GM19372 (cell line): ENCODE measurements at regions not wholly inside any gene's neighbourhood (a gene's known extent, or its start where the extent isn't known, plus 50 kb on each side); places are given as distances from the start of the nearest gene placed in this dataset.

Experiments
- ATAC-seq: cut with Tn5 transposase; IDR thresholded peaks from one replicate; pipeline ENCODE4 v1.9.1; 2021; ENCODE audit warnings: mild to moderate bottlenecking, low read depth, moderate library complexity; ENCODE audit not compliant: unreplicated experiment

DNA sequence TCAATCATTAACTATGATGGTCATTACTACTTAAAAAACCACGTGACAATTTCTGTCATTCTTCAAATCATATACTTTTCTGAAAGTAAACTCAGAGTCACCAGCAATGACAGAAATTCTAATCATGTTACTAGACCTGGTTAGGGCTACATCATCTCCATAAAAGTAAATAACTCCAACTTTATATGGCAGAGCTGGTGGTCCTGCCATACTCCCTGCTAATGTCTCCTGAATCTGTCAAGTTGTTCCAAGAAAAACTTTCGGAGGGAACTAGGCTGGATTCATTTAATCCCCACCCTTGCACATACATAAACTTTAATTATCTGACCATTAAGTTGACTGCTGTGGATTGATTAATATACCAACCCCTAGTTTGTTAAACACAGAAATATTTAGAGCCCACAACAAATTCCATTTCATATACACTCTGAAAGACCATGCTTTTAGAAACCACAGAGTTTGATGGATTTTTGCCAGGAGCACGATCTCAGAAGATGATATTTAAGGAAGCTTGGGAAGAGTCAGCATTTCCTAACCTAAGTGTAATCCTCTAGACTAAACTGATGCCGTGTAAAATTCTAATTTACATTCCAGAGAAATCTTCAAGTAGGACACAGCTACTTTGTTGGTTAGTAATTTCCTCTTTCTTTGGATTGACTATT is 577.0 kb downstream of the FAT4 start:
- ATAC-seq, result no peak

GRCh38 chr4:125904802-125905201 is 590.0 kb downstream of the FAT4 start:
- no peak for ATAC-seq

- ATAC-seq, result no peak
These were observed 596.3 kb downstream of the FAT4 start for GRCh38 chr4:125911058-125911457.

- ATAC-seq, result no peak
These were observed 596.7 kb downstream of the FAT4 start for GRCh38 chr4:125911481-125911880.

- no peak for ATAC-seq
These were observed 602.8 kb downstream of the FAT4 start for GRCh38 chr4:125917559-125917958.

GRCh38 chr4:125928652-125929051 is 613.9 kb downstream of the FAT4 start:
- ATAC-seq, result no peak

- ATAC-seq, result no peak
These were observed 623.8 kb downstream of the FAT4 start for GRCh38 chr4:125938541-125938940.

DNA sequence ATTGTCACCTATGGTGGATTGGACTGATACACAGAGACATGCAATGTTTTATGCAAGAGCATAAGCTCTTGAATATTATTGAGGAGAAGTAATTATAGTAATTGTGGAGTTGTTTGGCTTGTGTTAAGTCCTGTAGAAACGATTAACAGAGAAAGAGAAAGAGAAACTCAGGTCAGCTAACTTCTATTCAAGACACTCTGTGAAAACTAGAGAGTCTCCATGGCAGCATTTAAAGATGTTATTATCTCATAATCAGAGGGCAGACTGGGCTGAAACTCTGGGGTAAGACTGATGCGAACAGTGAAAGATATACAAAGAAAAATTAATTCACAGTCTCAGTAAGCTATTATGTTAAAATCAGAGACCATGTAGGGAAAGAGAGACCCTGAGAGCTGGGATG is 625.7 kb downstream of the FAT4 start:
- ATAC-seq, result no peak

DNA sequence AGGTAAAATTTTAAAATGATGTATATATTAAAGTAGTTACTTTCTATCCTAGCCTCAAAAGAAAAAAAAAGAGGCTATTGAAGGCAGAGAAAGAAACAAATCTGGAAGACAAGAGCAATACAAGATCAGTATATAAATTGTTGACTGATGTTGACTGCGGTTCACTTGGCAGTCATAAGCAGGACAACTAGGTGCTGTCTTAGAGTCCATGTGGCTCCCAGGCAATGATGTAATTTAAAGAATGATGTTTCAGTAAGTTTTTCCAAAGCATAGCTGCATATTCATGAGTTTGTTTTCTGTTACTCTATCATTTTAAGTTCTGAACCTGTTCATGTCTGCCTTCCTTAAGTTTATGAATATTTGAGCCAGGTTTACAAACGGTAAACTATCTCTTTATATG is 630.2 kb downstream of the FAT4 start:
- no peak for ATAC-seq

DNA sequence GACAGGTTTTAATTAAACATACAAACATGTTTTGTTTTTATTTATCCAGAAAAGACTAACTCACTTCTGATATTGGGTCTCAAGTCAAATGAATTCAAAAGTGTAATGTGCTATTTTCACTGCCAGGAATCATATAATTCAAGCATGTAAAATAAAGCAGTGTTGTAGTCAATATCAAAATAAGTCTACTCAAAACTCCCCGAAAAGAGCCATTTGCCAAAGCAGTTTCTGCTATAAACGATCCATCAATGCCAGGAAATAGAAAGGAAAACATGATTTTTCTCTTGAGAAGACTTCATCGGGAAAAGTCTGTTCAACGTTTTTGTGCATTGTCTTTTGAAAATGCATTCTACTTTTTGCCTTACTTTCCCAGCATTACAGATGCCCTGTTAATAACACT is 633.3 kb downstream of the FAT4 start:
- no peak for ATAC-seq

DNA sequence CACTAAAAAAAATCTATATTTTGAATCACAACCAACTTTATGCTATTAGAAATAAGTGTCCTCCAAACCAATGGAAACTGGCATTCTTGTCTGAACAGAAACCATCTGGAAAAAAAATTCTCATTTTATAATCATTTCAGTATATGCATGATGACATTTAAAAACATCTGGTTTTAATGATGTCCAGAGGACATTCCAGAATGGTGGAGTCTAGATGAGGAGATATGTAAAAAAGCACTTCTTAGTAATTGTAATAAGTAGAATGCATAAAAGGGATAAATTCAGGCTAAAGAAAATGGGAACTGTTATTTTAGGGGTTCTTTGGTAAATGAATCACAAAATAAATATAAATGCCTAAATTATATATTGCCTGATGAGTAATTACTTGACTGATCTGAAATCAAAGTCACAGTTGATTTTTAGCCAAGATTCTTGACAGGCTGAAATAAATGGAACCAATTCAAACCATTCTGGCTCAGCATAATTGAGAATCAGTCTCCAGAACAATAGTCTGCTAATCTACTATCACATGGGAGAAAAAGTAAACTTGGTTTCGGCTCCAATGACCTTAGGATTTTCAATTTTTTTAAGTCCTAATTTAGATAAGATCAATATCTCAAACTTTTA is 636.6 kb downstream of the FAT4 start:
- no peak for ATAC-seq

DNA sequence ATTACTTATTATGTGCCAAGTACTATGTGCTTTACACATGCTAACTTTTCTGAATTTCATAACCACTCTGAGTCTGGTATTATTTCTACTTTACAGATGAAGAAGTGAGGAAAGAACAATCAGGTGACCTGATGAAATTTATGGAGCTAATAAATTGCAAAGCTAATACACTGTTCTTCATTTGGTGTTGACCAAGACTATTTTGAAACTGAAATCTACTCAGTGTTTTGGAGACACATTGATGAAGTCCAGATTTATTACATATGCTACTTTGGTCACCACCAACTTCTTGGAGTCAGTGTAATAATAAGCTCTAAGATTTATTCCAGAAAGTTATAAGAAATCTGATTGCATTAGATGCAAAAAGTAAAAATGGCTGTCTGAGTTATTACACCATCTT is 637.9 kb downstream of the FAT4 start:
- ATAC-seq, result no peak

DNA sequence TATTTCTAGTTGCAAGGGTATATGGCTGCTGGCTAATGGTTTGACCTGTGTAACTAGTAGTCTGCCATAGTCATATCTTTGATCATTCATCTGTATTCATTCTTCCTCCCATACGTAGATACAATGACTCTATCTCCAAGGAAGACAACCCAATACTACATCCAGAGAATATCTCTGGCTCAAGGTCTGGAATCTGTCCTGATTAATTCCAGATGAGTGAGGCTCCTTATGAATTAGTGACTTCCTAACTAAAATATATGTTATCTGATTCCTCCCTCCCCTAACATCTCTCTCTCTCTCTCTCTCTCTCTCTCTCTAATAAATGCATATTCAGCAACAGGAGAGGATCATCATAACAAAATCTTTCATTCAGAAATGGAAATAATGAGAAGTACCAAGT is 641.5 kb downstream of the FAT4 start:
- ATAC-seq, result no peak

DNA sequence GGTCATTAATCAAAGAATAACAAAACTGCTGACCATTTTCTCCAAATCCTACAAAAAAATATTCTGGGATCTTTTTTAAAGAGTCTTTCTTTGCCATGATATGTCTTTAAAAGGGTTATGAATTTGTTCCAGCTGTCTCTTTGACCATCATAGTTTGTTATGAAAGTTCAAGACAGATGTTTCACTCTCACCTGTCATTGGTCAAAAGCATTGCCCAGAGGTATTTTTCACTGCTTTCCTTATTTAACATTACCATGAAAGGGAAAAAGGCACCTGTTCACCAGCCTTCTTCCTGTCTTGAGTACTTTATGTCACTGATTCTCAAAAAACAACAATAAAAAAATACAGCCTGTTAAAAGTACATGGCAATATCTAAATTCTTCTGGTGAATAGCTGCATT is 643.8 kb downstream of the FAT4 start:
- ATAC-seq, result no peak

DNA sequence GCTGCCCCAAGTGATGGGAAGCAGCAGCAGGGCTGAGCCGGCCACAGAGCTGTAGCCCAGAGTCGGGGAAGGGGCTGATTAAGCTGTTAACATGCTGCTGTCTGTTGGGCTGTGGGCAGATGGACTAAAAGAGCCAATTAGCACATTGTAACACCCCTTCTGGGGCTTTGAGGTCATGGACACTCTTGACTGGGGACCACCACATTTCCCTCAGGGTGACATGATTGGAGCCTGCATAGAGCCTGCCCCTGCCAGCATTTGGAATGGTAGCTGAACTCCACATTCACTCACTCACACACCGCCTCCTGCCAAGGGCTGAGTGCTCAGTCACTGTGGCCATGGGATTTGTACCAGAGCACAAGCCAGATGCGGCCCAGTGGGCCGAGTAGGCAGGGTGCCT is 646.9 kb downstream of the FAT4 start:
- ATAC-seq, result no peak

GRCh38 chr4:125975861-125976397 is 661.2 kb downstream of the FAT4 start:
- no peak for ATAC-seq

GRCh38 chr4:125979950-125980349 is 665.2 kb downstream of the FAT4 start:
- ATAC-seq, result no peak

- ATAC-seq, result no peak
These were observed 668.4 kb downstream of the FAT4 start for GRCh38 chr4:125983168-125983567.

- no peak for ATAC-seq
These were observed 671.1 kb downstream of the FAT4 start for GRCh38 chr4:125985856-125986255.

GRCh38 chr4:125986307-125986706 is 671.6 kb downstream of the FAT4 start:
- no peak for ATAC-seq

DNA sequence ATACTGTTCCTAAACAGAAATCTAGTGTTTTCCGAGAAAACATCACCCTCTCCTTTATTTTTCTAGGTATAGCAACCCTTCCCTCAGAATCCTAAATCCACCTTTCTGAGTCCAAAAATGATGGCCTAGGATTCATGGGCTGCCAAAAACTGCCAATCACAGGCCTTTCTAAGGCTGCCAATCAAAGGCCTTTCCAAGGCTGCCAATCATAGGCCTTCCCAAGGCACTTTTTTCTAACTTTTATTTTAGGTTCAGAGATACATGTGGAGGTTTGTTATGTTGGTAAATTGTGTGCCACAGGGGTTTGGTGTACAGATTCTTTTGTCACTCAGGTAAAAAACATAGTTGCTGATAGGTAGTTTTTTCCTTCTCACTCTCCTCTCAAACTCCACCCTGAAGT is 673.7 kb downstream of the FAT4 start:
- no peak for ATAC-seq

- ATAC-seq, result no peak
These were observed 676.6 kb downstream of the FAT4 start for GRCh38 chr4:125991398-125991797.
